ENCODE measurements at regions not wholly inside any gene's neighbourhood (a gene's known extent, or its start where the extent isn't known, plus 50 kb on each side); places are given as distances from the start of the nearest gene placed in this dataset.

GRCh38 chr9:109914280-109915027 lies 134.5 kb downstream of the PALM2AKAP2 start:
- DNase-seq: no peak

GRCh38 chr9:109916316-109916715 lies 136.3 kb downstream of the PALM2AKAP2 start:
- DNase-seq: no peak

- no peak for DNase-seq
These were observed 138.6 kb downstream of the PALM2AKAP2 start for GRCh38 chr9:109918339-109919163.

GRCh38 chr9:109919736-109920408 lies 139.9 kb downstream of the PALM2AKAP2 start:
- DNase-seq: no peak

- no peak for DNase-seq
These were observed 142.8 kb downstream of the PALM2AKAP2 start for GRCh38 chr9:109922617-109923470.

GRCh38 chr9:109923471-109923760 lies 143.4 kb downstream of the PALM2AKAP2 start:
- no peak for DNase-seq

GRCh38 chr9:109923806-109924205 lies 143.8 kb downstream of the PALM2AKAP2 start:
- no peak for DNase-seq

GRCh38 chr9:109925799-109926198 lies 145.8 kb downstream of the PALM2AKAP2 start:
- DNase-seq: no peak

GRCh38 chr9:109926421-109926869 lies 146.4 kb downstream of the PALM2AKAP2 start:
- DNase-seq: no peak

GRCh38 chr9:109931623-109932022 lies 151.6 kb downstream of the PALM2AKAP2 start:
- no peak for DNase-seq

GRCh38 chr9:109934136-109934856 lies 154.3 kb downstream of the PALM2AKAP2 start:
- no peak for DNase-seq

GRCh38 chr9:109934857-109935215 lies 154.8 kb downstream of the PALM2AKAP2 start:
- no peak for DNase-seq

- no peak for DNase-seq
These were observed 155.5 kb downstream of the PALM2AKAP2 start for GRCh38 chr9:109935406-109936087.

- no peak for DNase-seq
These were observed 158.0 kb downstream of the PALM2AKAP2 start for GRCh38 chr9:109937861-109938453.

GRCh38 chr9:109939698-109940342 lies 159.8 kb downstream of the PALM2AKAP2 start:
- DNase-seq: no peak

- DNase-seq: no peak
These were observed 160.6 kb downstream of the PALM2AKAP2 start for GRCh38 chr9:109940561-109940960.

GRCh38 chr9:109941771-109942170 lies 161.8 kb downstream of the PALM2AKAP2 start:
- no peak for DNase-seq

GRCh38 chr9:109945573-109945972 lies 165.6 kb downstream of the PALM2AKAP2 start:
- no peak for DNase-seq

GRCh38 chr9:109948453-109948852 lies 168.5 kb downstream of the PALM2AKAP2 start:
- DNase-seq: no peak

GRCh38 chr9:109950710-109951443 lies 170.9 kb downstream of the PALM2AKAP2 start:
- no peak for DNase-seq

Measured in T1000 (cell line).